ENCODE measurements at regions not wholly inside any gene's neighbourhood (a gene's known extent, or its start where the extent isn't known, plus 50 kb on each side); places are given as distances from the start of the nearest gene placed in this dataset.
"Not testable (repeated sequence)": the region's sequence is repeated elsewhere in the genome, so short reads cannot be mapped to it uniquely, and the experiment has no call there.

DNA sequence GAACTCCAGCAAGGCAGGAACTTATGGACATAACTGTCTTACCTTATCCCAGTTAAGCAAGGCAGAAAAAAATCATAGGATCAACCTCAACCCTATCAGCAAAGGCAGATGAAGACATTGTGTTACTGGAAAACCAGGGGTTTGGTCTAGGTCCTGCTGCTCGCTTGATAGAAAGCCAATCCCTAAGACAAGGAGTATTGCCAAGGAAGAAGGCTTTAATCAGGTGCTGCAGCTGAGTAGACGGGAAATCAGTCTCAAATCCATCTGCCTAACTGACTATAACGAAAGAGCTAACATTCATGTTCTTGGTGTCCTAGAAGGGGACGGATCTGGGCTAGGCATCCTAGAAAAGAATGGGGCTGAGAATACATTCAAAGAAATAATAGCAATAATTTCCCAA lies 1158.7 kb upstream of the CNTN5 start:
- no peak for DNase-seq

- no peak for DNase-seq
Measured at GRCh38 chr11:97865424-97866012, 1155.2 kb upstream of the CNTN5 start.

GRCh38 chr11:97871816-97872215 lies 1148.9 kb upstream of the CNTN5 start:
- DNase-seq, result no peak

DNA sequence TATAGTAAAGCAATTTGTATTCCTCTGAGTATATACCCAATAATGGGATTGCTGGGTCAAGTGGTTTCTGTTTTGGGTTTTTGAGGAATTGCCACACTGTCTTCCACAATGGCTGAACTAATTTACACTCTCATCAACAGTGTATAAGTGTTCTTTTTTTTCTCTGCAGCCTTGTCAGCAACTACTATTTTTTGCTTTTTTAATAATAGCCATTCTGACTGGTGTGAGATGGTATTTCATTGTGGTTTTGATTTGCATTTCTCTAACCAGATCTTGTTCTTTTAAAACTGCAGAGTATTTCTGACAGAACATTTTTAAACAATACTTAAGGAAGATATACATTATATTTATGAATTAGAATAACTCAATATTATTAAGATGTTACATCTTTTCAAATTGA lies 1140.5 kb upstream of the CNTN5 start:
- no peak for DNase-seq

- no peak for DNase-seq
Measured at GRCh38 chr11:97883086-97883485, 1137.7 kb upstream of the CNTN5 start.

DNA sequence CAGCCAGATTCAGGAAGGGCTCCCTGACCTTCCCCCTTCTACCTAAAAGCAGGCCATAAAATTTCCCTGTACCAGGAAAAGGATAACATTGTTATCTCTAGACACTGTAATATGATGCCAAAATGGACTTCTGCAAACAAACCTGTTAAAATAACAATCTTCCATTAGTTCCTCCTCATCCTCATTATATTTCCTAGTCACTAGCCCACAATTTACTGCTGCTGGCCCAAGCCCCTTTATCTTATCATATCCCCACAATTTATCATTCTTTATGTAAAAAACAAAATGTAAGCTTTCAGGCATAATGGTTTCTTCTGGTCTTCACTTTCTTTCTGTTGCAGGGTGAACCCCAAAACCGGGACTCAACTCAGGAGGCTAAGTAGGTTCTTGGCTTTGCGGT lies 1132.1 kb upstream of the CNTN5 start:
- DNase-seq, result no peak

DNA sequence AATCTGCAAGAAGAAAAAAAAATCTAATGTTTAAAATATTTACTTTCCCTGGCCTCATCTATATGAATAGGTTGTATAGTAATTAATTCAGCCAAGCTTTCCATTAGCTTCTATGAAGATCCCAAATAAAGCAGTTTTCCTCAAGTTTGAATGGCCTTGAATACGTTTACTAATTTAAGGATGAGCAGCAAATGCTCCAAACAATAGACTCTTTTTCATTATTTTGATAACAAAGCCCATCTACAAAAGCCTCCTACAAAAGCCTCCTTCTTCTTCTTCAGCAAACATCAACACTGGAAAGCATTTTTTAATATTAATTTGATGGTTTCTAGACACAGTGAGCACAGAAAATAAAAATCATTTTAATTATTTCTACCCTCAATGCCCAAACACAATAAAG lies 1130.3 kb upstream of the CNTN5 start:
- no peak for DNase-seq

- no peak for DNase-seq
Measured at GRCh38 chr11:97893612-97894011, 1127.1 kb upstream of the CNTN5 start.

DNA sequence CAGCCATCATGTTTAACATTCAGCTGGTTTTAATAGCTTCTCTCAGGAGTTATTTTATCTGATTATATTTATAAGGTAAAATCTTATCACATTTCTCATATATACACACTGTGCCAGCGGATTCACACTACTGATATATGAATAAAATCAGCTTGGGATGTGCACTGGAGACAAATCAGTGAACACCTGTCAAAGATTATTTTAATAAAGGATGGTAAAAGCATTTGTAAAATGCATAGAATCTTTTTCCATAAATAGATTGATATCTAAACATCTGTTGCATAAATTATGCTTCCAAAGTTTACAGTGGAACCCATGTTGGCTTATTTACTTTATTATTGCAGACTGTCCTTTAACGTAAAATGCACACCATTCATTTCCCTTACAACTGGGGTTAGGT lies 1125.8 kb upstream of the CNTN5 start:
- DNase-seq, result no peak

DNA sequence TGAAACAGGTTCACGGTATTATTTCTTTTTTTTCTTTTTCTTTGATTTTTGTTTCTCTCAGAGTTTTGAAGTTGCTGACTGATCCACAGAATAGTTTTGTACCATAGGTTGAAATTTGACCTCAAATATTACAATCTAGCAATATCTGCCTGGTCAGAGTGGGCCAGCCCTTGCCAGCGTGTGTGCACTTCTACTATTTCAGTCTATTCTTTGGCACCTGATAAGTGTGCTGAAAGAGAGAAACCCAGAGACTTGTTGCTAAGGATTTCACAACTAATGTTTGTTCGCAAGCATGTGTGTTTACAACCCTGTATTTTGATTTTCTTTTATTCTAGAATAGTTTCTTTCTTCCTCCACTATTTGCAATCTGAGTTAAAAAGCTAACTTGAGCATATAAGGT lies 1125.2 kb upstream of the CNTN5 start:
- no peak for DNase-seq

GRCh38 chr11:97902828-97903227 lies 1117.9 kb upstream of the CNTN5 start:
- DNase-seq, result no peak

GRCh38 chr11:97905101-97905500 lies 1115.6 kb upstream of the CNTN5 start:
- no peak for DNase-seq

DNA sequence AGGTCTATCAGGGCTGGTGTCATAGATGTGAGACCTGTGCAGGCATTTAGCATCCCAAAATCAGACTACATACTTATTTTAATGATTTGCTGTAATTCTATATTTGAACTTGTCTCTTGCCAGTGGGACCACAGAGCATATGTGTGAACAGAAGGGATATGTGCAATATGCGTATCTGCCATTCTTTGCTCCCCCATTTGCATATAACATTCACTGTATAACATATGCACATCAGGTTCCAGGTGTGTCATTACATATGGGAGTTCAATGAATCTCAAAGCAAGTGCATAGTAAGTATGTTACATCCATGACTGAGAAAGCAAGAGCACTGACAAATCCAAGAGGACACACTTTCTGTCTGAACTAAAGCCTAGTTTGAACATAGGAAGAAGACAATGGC lies 1115.1 kb upstream of the CNTN5 start:
- no peak for DNase-seq

GRCh38 chr11:97908354-97908753 lies 1112.4 kb upstream of the CNTN5 start:
- no peak for DNase-seq

DNA sequence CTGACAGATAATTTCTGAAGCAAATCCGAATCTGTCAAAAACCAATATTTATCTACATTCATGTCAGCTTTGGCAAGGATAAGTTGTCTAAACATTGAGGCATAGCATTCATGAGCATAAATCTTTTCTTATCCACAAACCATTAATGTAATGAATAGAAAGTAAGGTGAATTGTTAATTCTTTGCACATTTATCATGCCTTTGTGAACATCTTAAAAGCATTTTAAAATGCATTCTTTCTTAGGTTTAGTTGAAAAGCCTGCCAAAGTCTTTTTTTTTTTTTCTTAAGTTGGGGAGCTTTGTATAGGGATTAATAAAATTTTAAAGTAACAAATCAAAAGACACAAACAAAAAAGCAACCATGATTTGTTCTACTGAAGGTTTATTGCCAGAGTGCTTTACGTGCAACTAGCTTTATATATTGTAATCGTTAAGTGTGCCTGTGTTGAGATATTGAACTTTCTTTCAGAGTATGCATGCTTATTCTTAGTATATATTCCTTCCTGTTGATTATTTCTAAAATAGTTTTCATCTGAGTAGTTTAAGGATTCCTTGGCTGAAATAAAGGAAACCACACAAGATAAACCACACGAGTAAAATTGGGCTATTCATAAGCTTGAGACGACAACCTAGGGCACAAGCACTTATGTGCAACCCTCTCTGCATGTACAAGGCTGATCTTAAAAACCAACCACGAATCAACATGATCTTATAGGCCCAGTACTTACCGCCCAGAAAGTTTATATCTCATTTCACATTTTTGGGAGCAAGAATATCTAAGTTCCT lies 1110.9 kb upstream of the CNTN5 start:
- DNase-seq, result no peak

DNA sequence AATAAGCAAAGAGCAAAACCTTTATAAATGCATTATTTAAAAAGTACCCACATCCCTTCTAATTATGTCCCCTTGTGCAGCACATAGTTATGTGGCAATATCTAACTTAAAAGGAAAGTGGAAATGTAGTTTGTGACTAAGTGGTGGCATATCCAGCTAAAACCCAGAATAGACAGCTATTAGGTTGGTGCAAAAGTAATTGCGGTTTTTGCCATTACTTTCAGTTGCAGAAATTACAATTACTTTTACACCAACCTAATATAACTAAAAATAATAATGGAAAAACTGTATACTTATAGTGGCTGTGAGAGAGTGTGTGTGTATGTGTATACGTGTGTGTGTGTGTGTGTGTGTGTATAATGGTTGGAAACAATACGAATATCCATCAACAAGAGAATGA lies 1108.1 kb upstream of the CNTN5 start:
- DNase-seq, result no peak

DNA sequence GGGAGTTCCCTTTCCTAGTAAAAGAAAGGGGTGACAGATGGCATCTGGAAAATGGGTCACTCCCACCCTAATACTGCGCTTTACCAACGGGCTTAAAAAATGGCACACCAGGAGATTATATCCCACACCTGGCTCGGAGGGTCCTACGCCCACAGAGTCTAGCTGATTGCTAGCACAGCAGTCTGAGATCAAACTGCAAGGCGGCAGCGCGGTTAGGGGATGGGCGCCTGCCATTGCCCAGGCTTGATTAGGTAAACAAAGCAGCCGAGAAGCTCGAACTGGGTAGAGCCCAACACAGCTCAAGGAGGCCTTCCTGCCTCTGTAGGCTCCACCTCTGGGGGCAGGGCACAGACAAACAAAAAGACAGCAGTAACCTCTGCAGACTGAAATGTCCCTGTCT lies 1097.8 kb upstream of the CNTN5 start:
- DNase-seq, result not testable (repeated sequence)

GRCh38 chr11:97934572-97935208 lies 1086.1 kb upstream of the CNTN5 start:
- DNase-seq, result no peak

- DNase-seq, result no peak
Measured at GRCh38 chr11:97937501-97937900, 1083.2 kb upstream of the CNTN5 start.

GRCh38 chr11:97938789-97939188 lies 1082.0 kb upstream of the CNTN5 start:
- DNase-seq, result no peak

GRCh38 chr11:97943493-97943892 lies 1077.3 kb upstream of the CNTN5 start:
- DNase-seq, result no peak

DNA sequence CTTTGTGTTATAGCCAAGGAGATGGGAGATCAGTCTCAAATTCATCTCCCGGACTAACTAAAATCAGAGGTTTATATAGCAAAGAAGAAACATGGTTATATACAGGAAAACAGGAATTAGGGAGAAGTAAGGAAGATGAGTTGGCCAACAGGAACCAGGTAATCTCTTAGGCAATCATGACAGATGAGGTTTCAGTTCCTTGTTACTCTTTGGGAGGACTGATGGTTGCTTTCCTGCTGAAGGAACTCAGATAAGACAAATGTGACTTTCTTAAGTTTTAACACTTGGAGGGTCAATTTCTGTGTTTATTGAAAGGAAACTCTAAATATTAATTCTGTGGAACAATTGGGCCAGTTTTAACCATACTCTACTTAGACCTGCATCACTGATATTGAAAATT lies 1072.0 kb upstream of the CNTN5 start:
- no peak for DNase-seq

DNA sequence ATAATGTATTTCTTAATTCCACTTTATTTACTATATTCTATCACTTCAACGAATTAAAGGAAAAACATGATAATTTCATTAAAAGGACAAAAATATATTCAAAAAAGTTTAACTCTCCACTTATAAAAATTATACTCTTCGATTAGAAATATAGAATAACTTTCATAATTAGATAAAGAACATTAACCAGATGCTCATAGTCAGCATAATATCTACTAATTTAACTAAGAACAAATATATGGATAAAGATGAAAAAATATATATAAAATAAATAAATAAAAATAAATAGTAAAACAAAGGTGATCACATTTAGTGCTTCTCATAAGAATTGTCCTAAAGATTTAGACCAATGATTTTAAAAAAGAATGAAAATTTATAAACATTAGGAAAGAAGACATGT lies 1065.2 kb upstream of the CNTN5 start:
- no peak for DNase-seq

Measured in muscle of arm (tissue), 1 donor.